HUES6 (cell line): ENCODE measurements at regions not wholly inside any gene's neighbourhood (a gene's known extent, or its start where the extent isn't known, plus 50 kb on each side); places are given as distances from the start of the nearest gene placed in this dataset.

ENCODE experiments used
- H3K27ac ChIP-seq: 2 replicates; pipeline ENCODE4 v1.7.0; 2013; ENCODE audit warnings: low read depth, mild to moderate bottlenecking, low read length, inconsistent platforms
- H3K27me3 ChIP-seq: 2 replicates; pipeline ENCODE4 v1.6.1; 2013; ENCODE audit warnings: low read length; ENCODE audit not compliant: control insufficient read depth, insufficient read depth
- H3K36me3 ChIP-seq: 2 replicates; pipeline ENCODE4 v1.6.1; 2013; ENCODE audit warnings: low read length; ENCODE audit not compliant: control insufficient read depth, insufficient read depth
- H3K4me1 ChIP-seq: 2 replicates; pipeline ENCODE4 v1.6.1; 2013; ENCODE audit warnings: low read length; ENCODE audit not compliant: control insufficient read depth, insufficient read depth
- H3K4me3 ChIP-seq: 2 replicates; pipeline ENCODE4 v1.5.1; 2013; ENCODE audit warnings: low read depth, low read length
- H3K9ac ChIP-seq: one replicate; pipeline ENCODE4 v1.6.1; 2013; ENCODE audit warnings: mild to moderate bottlenecking, low read length
- H3K9me3 ChIP-seq: 2 replicates; pipeline ENCODE4 v1.6.1; 2013; ENCODE audit warnings: low read depth, low read length; ENCODE audit not compliant: control insufficient read depth, insufficient read depth

GRCh38 chr2:212832211-212833195, 293.9 kb upstream of the ERBB4 start:
- peaks cover 22% of the 10 kb centered on the region for H3K9me3 ChIP-seq
- no peak overlapping the region for H3K4me3 ChIP-seq
- no peaks in the 10 kb centered on the region for H3K4me1 ChIP-seq
- H3K27ac ChIP-seq = no peak overlapping the region
- H3K9ac ChIP-seq = no peak overlapping the region
- no peaks in the 10 kb centered on the region for H3K36me3 ChIP-seq
- no peaks in the 10 kb centered on the region for H3K27me3 ChIP-seq

- H3K4me1 ChIP-seq = no peaks in the 10 kb centered on the region
- H3K36me3 ChIP-seq = no peaks in the 10 kb centered on the region
- peaks cover 22% of the 10 kb centered on the region for H3K9me3 ChIP-seq
- no peaks in the 10 kb centered on the region for H3K27me3 ChIP-seq
- no peak overlapping the region for H3K9ac ChIP-seq
- no peak overlapping the region for H3K27ac ChIP-seq
- no peak overlapping the region for H3K4me3 ChIP-seq
These were observed 293.1 kb upstream of the ERBB4 start for GRCh38 chr2:212831671-212832199.

GRCh38 chr2:212816267-212816666, 277.7 kb upstream of the ERBB4 start:
- Histone ChIP-seq H3K9ac (no peak overlapping the region), H3K27ac (no peak overlapping the region), H3K36me3 (no peaks in the 10 kb centered on the region), H3K9me3 (no peaks in the 10 kb centered on the region), H3K27me3 (no peaks in the 10 kb centered on the region), H3K4me1 (no peaks in the 10 kb centered on the region), H3K4me3 (no peak overlapping the region)

GRCh38 chr2:212815453-212815852, 276.9 kb upstream of the ERBB4 start:
- Histone ChIP-seq H3K9me3 (no peaks in the 10 kb centered on the region), H3K27ac (no peak overlapping the region), H3K36me3 (no peaks in the 10 kb centered on the region), H3K4me1 (no peaks in the 10 kb centered on the region), H3K9ac (no peak overlapping the region), H3K27me3 (no peaks in the 10 kb centered on the region), H3K4me3 (no peak overlapping the region)

- H3K27ac ChIP-seq = no peak overlapping the region
- H3K9ac ChIP-seq = no peak overlapping the region
- H3K36me3 ChIP-seq = no peaks in the 10 kb centered on the region
- H3K9me3 ChIP-seq = no peaks in the 10 kb centered on the region
- H3K4me3 ChIP-seq = no peak overlapping the region
- H3K27me3 ChIP-seq = no peaks in the 10 kb centered on the region
- H3K4me1 ChIP-seq = no peaks in the 10 kb centered on the region
These were observed 276.3 kb upstream of the ERBB4 start for GRCh38 chr2:212814941-212815340.

- Histone ChIP-seq H3K4me1 (no peaks in the 10 kb centered on the region), H3K27me3 (no peaks in the 10 kb centered on the region), H3K4me3 (no peak overlapping the region), H3K9ac (no peak overlapping the region), H3K36me3 (no peaks in the 10 kb centered on the region), H3K9me3 (no peaks in the 10 kb centered on the region), H3K27ac (no peak overlapping the region)
These were observed 273.3 kb upstream of the ERBB4 start for GRCh38 chr2:212811921-212812320.

- no peaks in the 10 kb centered on the region for H3K9me3 ChIP-seq
- H3K36me3 ChIP-seq = no peaks in the 10 kb centered on the region
- H3K27me3 ChIP-seq = no peaks in the 10 kb centered on the region
- H3K27ac ChIP-seq = no peak overlapping the region
- no peaks in the 10 kb centered on the region for H3K4me1 ChIP-seq
- H3K9ac ChIP-seq = no peak overlapping the region
- no peak overlapping the region for H3K4me3 ChIP-seq
These were observed 272.6 kb upstream of the ERBB4 start for GRCh38 chr2:212811036-212811805.

- Histone ChIP-seq H3K9me3 (no peaks in the 10 kb centered on the region), H3K4me3 (no peak overlapping the region), H3K27me3 (no peaks in the 10 kb centered on the region), H3K9ac (no peak overlapping the region), H3K27ac (no peak overlapping the region), H3K36me3 (no peaks in the 10 kb centered on the region), H3K4me1 (no peaks in the 10 kb centered on the region)
These were observed 259.0 kb upstream of the ERBB4 start for GRCh38 chr2:212797484-212798205.

- no peaks in the 10 kb centered on the region for H3K27me3 ChIP-seq
- no peaks in the 10 kb centered on the region for H3K9me3 ChIP-seq
- no peaks in the 10 kb centered on the region for H3K36me3 ChIP-seq
- no peak overlapping the region for H3K9ac ChIP-seq
- no peaks in the 10 kb centered on the region for H3K4me1 ChIP-seq
- no peak overlapping the region for H3K4me3 ChIP-seq
- H3K27ac ChIP-seq = no peak overlapping the region
These were observed 255.9 kb upstream of the ERBB4 start for GRCh38 chr2:212794471-212794870.

- no peak overlapping the region for H3K4me3 ChIP-seq
- H3K4me1 ChIP-seq = no peaks in the 10 kb centered on the region
- H3K36me3 ChIP-seq = no peaks in the 10 kb centered on the region
- H3K9ac ChIP-seq = no peak overlapping the region
- no peaks in the 10 kb centered on the region for H3K9me3 ChIP-seq
- H3K27ac ChIP-seq = no peak overlapping the region
- H3K27me3 ChIP-seq = no peaks in the 10 kb centered on the region
These were observed 253.0 kb upstream of the ERBB4 start for GRCh38 chr2:212791569-212791968.
